ENCODE measurements at regions not wholly inside any gene's neighbourhood (a gene's known extent, or its start where the extent isn't known, plus 50 kb on each side); places are given as distances from the start of the nearest gene placed in this dataset.

- TF ChIP-seq ARNTL (CRISPR knock-in tag; IDR thresholded peaks at IDR 0.05; ENCODE audit: borderline replicate concordance, low read depth) (no peak), PPARA (CRISPR knock-in tag; IDR thresholded peaks at IDR 0.05; ENCODE audit: borderline replicate concordance) (no peak), ZNF70 (CRISPR knock-in tag; IDR thresholded peaks at IDR 0.05) (no peak), TSHZ2 (CRISPR knock-in tag; IDR thresholded peaks at IDR 0.05) (no peak), BACH2 (CRISPR knock-in tag; IDR thresholded peaks at IDR 0.05; ENCODE audit: borderline replicate concordance) (no peak), PATZ1 (CRISPR knock-in tag; IDR thresholded peaks at IDR 0.05; ENCODE audit: borderline replicate concordance) (no peak), ZC3H10 (CRISPR knock-in tag; IDR thresholded peaks at IDR 0.05) (no peak), GLIS3 (CRISPR knock-in tag; IDR thresholded peaks at IDR 0.05) (no peak), ZNF8 (CRISPR knock-in tag; IDR thresholded peaks at IDR 0.05) (no peak), RARB (CRISPR knock-in tag; IDR thresholded peaks at IDR 0.05) (no peak), ZNF565 (CRISPR knock-in tag; conservative IDR thresholded peaks at IDR 0.05; ENCODE audit: low read depth) (no peak), ESRRG (CRISPR knock-in tag; IDR thresholded peaks at IDR 0.05) (no peak), ZFP30 (CRISPR knock-in tag; IDR thresholded peaks at IDR 0.05) (no peak), CSDC2 (CRISPR knock-in tag; IDR thresholded peaks at IDR 0.05) (no peak)
- ATAC-seq, result no peak
Measured at GRCh38 chr7:153188161-153188560, 428.6 kb downstream of the ACTR3B start.

- TF ChIP-seq PATZ1 (CRISPR knock-in tag; IDR thresholded peaks at IDR 0.05; ENCODE audit: borderline replicate concordance) (no peak), SNAI2 (CRISPR knock-in tag; IDR thresholded peaks at IDR 0.05) (no peak)
- no peak for ATAC-seq
Measured at GRCh38 chr7:153188630-153189029, 429.1 kb downstream of the ACTR3B start.

GRCh38 chr7:153190452-153190851 is 430.9 kb downstream of the ACTR3B start:
- ATAC-seq, result no peak
- no peak for TF ChIP-seq PPARA (CRISPR knock-in tag; IDR thresholded peaks at IDR 0.05; ENCODE audit: borderline replicate concordance)
- TF ChIP-seq TCF4 (CRISPR knock-in tag; IDR thresholded peaks at IDR 0.05; ENCODE audit: borderline replicate concordance), result no peak
- no peak for TF ChIP-seq ZFP3 (CRISPR knock-in tag; IDR thresholded peaks at IDR 0.05)
- TF ChIP-seq OSR1 (CRISPR knock-in tag; IDR thresholded peaks at IDR 0.05), result no peak
- no peak for TF ChIP-seq GLIS3 (CRISPR knock-in tag; IDR thresholded peaks at IDR 0.05)
- no peak for TF ChIP-seq ZNF8 (CRISPR knock-in tag; IDR thresholded peaks at IDR 0.05)
- no peak for TF ChIP-seq CREB5 (CRISPR knock-in tag; IDR thresholded peaks at IDR 0.05; ENCODE audit: low read depth)
- TF ChIP-seq ESRRG (CRISPR knock-in tag; IDR thresholded peaks at IDR 0.05), result no peak
- TF ChIP-seq ISL1 (CRISPR knock-in tag; IDR thresholded peaks at IDR 0.05), result no peak
- no peak for TF ChIP-seq BACH2 (CRISPR knock-in tag; IDR thresholded peaks at IDR 0.05; ENCODE audit: borderline replicate concordance)
- TF ChIP-seq ZNF70 (CRISPR knock-in tag; IDR thresholded peaks at IDR 0.05), result no peak
- TF ChIP-seq TOX (CRISPR knock-in tag; IDR thresholded peaks at IDR 0.05; ENCODE audit: borderline replicate concordance), result no peak
- no peak for TF ChIP-seq ZNF565 (CRISPR knock-in tag; conservative IDR thresholded peaks at IDR 0.05; ENCODE audit: low read depth)
- TF ChIP-seq CSDC2 (CRISPR knock-in tag; IDR thresholded peaks at IDR 0.05), result no peak
- TF ChIP-seq POU6F1 (CRISPR knock-in tag; IDR thresholded peaks at IDR 0.05; ENCODE audit: borderline replicate concordance, low read depth), result no peak
- no peak for TF ChIP-seq CSRNP3 (CRISPR knock-in tag; IDR thresholded peaks at IDR 0.05)

All from SK-N-SH treated with all-trans-retinoic acid at 6 μM for 48 hours (cell line).